Choroid plexus epithelial cell (primary cell): ENCODE measurements at regions not wholly inside any gene's neighbourhood (a gene's known extent, or its start where the extent isn't known, plus 50 kb on each side); places are given as distances from the start of the nearest gene placed in this dataset.

ENCODE experiments used
- DNase-seq: peaks from one replicate; pipeline ENCODE4 v3.0.0-alpha.2; 2010; ENCODE audit warnings: low read depth
- H3K4me3 ChIP-seq: 2 replicates; pipeline ENCODE4 v1.5.1; 2011; ENCODE audit warnings: low read depth, mild to moderate bottlenecking, control low read depth, low read length, moderate library complexity
- TF ChIP-seq, protein P1 (sequence below): conservative IDR thresholded peaks from 2 replicates; pipeline ENCODE4 v1.5.1; 2011; ENCODE audit warnings: low read depth, mild to moderate bottlenecking, control low read depth, inconsistent platforms, low read length, moderate library complexity

DNA sequence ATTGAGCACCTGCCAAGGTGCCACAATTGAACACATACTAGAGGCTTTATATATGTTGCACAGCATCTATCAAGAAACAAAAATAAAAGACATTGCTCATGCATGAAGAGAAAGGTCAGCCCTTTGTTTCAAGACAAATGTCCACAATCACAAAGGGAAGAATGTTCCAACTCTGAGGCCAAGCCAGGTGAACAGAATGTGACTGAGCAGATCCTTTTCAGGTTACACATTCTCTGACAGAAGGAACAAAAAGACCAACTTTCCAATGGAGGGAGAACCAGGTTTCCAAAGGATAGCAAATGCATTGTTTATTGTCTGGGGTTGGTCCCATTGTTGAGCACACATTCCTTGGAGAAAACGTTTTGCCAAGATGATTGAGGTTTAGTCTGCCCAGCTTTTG lies 50.2 kb upstream of the FAM174B start:
- no peak for DNase-seq
- TF ChIP-seq, protein P1, sequence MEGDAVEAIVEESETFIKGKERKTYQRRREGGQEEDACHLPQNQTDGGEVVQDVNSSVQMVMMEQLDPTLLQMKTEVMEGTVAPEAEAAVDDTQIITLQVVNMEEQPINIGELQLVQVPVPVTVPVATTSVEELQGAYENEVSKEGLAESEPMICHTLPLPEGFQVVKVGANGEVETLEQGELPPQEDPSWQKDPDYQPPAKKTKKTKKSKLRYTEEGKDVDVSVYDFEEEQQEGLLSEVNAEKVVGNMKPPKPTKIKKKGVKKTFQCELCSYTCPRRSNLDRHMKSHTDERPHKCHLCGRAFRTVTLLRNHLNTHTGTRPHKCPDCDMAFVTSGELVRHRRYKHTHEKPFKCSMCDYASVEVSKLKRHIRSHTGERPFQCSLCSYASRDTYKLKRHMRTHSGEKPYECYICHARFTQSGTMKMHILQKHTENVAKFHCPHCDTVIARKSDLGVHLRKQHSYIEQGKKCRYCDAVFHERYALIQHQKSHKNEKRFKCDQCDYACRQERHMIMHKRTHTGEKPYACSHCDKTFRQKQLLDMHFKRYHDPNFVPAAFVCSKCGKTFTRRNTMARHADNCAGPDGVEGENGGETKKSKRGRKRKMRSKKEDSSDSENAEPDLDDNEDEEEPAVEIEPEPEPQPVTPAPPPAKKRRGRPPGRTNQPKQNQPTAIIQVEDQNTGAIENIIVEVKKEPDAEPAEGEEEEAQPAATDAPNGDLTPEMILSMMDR = no peak
- no peak overlapping the region for H3K4me3 ChIP-seq

DNA sequence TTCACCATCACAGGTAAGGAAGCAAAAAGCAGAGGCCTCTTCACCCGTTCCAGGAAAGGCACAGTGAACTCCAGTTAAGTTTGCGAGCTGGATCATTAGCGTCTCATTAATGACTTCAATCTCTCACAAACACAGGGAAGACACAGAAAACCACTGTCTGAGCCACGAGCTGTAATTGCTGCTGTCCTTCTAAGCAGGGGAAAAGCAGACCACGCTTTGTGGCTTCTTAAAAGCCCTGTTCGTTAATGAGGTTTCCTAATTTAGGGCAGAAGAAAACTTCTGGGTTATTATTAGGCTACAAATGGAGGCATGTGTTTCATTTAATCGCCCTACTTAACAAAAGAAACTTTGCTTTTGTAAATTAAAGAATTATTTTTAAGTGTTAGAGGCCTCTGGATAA lies 50.6 kb upstream of the FAM174B start:
- TF ChIP-seq, protein P1 = no peak
- H3K4me3 ChIP-seq = no peak overlapping the region
- DNase-seq = no peak

DNA sequence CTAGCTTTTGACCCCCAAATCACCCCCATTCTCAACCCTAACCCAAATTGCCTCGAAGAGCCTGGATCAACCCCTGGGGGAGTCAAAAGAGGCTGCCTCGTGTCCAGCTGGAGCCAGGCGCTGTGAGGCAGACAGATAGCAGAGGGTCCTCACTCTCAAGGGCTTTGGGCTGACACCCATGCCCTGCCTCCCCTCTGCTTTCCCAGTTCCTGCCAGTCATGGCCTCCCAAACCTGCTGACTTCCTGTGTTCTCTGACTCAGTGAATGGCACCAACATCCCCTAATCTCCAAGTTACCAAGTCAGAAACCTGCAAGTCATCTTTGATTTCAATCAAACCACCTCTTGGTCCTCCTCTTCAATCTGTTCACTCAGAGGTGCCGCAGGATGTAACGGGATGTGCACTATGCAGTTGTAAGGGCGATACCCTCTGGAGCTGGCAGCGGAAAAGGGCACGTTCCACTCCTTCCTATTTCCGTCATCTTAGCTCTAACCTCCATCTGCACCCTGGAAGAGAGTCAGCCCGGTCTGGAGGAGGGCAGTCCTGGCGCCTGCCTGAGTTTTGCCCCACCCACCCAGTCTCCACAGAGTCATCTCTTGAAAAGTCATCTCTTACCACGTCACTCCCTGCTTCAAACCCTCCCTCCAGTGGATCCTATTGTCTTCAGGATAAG lies 52.4 kb upstream of the FAM174B start:
- H3K4me3 ChIP-seq = no peak overlapping the region
- TF ChIP-seq, protein P1 = no peak
- DNase-seq = no peak

DNA sequence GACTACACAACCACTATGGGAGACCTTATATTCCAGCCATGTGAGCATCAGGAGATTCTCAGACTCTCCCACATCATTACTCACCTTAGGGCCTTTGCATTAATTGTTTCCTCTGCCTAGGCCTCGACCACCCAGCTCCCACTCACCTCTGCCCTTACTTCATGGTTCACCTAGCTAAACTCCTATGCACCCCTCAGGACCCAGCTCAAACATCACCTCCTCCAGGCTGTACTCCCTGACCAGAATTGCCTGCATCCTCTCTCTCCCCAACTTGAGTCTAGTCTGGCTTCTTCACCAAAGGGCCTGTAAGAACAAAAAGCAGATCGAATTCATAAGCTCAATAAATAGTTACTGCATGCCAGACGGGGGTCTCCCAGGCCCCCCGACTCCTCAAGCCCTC lies 53.1 kb upstream of the FAM174B start:
- TF ChIP-seq, protein P1 = no peak
- DNase-seq = no peak
- H3K4me3 ChIP-seq = no peak overlapping the region

DNA sequence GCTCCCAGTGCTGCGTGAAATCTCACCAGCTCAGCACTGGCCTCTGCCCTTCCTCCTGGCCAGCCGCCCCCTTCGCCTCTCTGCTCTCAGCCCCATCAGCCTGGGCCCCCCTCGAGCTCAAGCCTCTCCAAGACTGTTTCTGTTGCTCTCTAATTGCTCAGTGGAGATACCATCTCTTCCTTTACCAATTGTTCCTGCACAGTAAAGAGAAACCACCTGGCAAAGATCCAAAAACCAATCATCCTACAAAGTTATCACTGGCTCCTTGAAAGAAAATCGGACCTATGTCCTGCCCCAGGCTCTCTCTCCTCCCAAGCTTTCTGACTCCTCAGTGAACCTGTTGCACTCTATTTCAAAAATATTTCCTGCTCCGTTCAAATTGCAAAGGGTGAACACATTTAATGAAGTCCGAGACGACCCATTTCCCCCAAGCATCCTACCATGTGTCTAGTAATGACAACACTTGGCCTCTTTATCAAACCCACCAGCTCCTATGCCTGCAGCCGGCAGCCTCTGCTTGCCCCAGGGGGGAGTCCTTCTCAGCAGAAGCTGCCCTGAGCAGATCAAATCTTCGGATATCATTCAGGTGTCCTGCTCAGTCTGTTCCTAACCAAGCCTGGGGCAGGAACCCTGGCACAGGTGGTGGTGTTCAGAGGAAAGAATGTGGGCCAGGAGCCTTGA lies 53.7 kb upstream of the FAM174B start:
- no peak for DNase-seq
- H3K4me3 ChIP-seq = no peak overlapping the region
- TF ChIP-seq, protein P1 = no peak

DNA sequence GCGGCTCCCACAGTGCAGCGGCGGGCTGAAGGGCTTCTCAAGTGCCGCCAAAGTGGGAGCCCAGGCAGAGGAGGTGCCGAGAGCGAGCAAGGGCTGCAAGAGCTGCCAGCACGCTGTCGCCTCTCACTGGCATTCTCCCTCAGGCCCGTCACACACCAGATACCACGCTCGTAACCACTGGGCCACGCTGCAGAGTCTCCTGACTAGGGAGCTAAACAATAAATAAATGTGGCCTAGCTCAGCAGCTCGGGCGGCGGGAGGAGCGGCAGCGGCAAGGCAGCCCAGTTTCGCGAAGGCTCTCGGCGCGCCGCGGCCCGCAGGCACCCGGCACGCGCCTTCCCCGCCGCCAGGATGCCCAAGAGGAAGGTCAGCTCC lies 55.9 kb upstream of the FAM174B start:
- no peak overlapping the region for H3K4me3 ChIP-seq
- TF ChIP-seq, protein P1 = no peak
- no peak for DNase-seq

DNA sequence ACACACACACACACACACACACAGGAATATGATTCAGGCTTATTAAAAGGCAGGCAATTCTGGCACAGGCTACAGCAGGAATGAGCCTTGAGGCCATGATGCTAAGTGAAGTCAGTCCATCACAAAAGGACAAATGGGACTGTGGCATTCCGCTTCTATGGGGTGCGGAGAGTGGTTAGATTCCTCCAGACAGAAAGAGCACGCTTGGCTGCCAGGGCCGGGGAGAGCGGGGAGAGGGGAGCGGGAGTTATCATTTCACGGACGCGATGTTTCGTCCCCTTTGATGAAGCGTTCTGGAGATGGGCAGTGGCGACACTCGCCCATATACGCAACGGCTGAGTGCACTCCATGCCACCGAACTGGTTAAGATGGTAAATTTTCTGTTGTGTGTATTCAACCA lies 58.5 kb upstream of the FAM174B start:
- DNase-seq = peak; percentile 32
- peak overlapping the region; percentile 59 for H3K4me3 ChIP-seq
- TF ChIP-seq, protein P1 = no peak
